ENCODE measurements at regions not wholly inside any gene's neighbourhood (a gene's known extent, or its start where the extent isn't known, plus 50 kb on each side); places are given as distances from the start of the nearest gene placed in this dataset.
"Not testable (repeated sequence)": the region's sequence is repeated elsewhere in the genome, so short reads cannot be mapped to it uniquely, and the experiment has no call there.

- DNase-seq = no peak
Measured at GRCh38 chr1:222233444-222234158, 314.3 kb downstream of the HHIPL2 start.

- DNase-seq = no peak
Measured at GRCh38 chr1:222232842-222233241, 315.1 kb downstream of the HHIPL2 start.

- no peak for DNase-seq
Measured at GRCh38 chr1:222229672-222230312, 318.1 kb downstream of the HHIPL2 start.

GRCh38 chr1:222225316-222225691 lies 322.6 kb downstream of the HHIPL2 start:
- no peak for DNase-seq

- no peak for DNase-seq
Measured at GRCh38 chr1:222224636-222225315, 323.1 kb downstream of the HHIPL2 start.

GRCh38 chr1:222224156-222224555 lies 323.7 kb downstream of the HHIPL2 start:
- DNase-seq = no peak

- DNase-seq = no peak
Measured at GRCh38 chr1:222223010-222223409, 324.9 kb downstream of the HHIPL2 start.

GRCh38 chr1:222216255-222216754 lies 331.6 kb downstream of the HHIPL2 start:
- DNase-seq = no peak

- DNase-seq = no peak
Measured at GRCh38 chr1:222210776-222211175, 337.1 kb downstream of the HHIPL2 start.

GRCh38 chr1:222204475-222204874 lies 343.4 kb downstream of the HHIPL2 start:
- no peak for DNase-seq

- no peak for DNase-seq
Measured at GRCh38 chr1:222202831-222203230, 345.1 kb downstream of the HHIPL2 start.

GRCh38 chr1:222196736-222197135 lies 351.2 kb downstream of the HHIPL2 start:
- DNase-seq = no peak

GRCh38 chr1:222196288-222196687 lies 351.6 kb downstream of the HHIPL2 start:
- DNase-seq = no peak

GRCh38 chr1:222195857-222196256 lies 352.0 kb downstream of the HHIPL2 start:
- DNase-seq = no peak

- no peak for DNase-seq
Measured at GRCh38 chr1:222189218-222189617, 358.7 kb downstream of the HHIPL2 start.

- no peak for DNase-seq
Measured at GRCh38 chr1:222187566-222188332, 360.2 kb downstream of the HHIPL2 start.

- DNase-seq = no peak
Measured at GRCh38 chr1:222182641-222183040, 365.3 kb downstream of the HHIPL2 start.

- DNase-seq = no peak
Measured at GRCh38 chr1:222181191-222181590, 366.7 kb downstream of the HHIPL2 start.

- DNase-seq = not testable (repeated sequence)
Measured at GRCh38 chr1:222177496-222177895, 370.4 kb downstream of the HHIPL2 start.

GRCh38 chr1:222171005-222171404 lies 376.9 kb downstream of the HHIPL2 start:
- DNase-seq = no peak

- DNase-seq = no peak
Measured at GRCh38 chr1:222168621-222169020, 379.3 kb downstream of the HHIPL2 start.

- no peak for DNase-seq
Measured at GRCh38 chr1:222167896-222168295, 380.0 kb downstream of the HHIPL2 start.

GRCh38 chr1:222167111-222167510 lies 380.8 kb downstream of the HHIPL2 start:
- DNase-seq = no peak
